ENCODE measurements at regions not wholly inside any gene's neighbourhood (a gene's known extent, or its start where the extent isn't known, plus 50 kb on each side); places are given as distances from the start of the nearest gene placed in this dataset.

GRCh38 chr18:60981682-60982328, 351.4 kb upstream of the CDH20 start:
- Histone ChIP-seq H4K20me1 (ENCODE audit: control insufficient read depth, insufficient read depth, insufficient read length) (no peaks in the 10 kb centered on the region), H3K23ac (ENCODE audit: insufficient read length, low read depth, low read length) (no peak overlapping the region), H3K14ac (ENCODE audit: insufficient read depth, low read length) (no peak overlapping the region), H4K8ac (replicated peaks; ENCODE audit: insufficient read length, low read depth, low read length) (no peak overlapping the region), H3K9me3 (ENCODE audit: control insufficient read depth, low read depth, low read length) (no peaks in the 10 kb centered on the region), H3K27me3 (ENCODE audit: insufficient read depth, low read length) (no peaks in the 10 kb centered on the region), H3K27ac (ENCODE audit: insufficient read length, low read depth, low read length) (no peak overlapping the region), H3K79me1 (ENCODE audit: insufficient read depth, low read depth, low read length, poor library complexity, severe bottlenecking) (no peaks in the 10 kb centered on the region), H4K5ac (ENCODE audit: insufficient read length, low read depth, low read length) (no peak overlapping the region), H4K91ac (ENCODE audit: insufficient read length, low read depth, low read length) (no peak overlapping the region), H3K56ac (ENCODE audit: insufficient read length, low read depth, low read length) (no peak overlapping the region), H3K18ac (ENCODE audit: insufficient read length, low read depth, low read length) (no peak overlapping the region), H2AK5ac (ENCODE audit: insufficient read length, low read length) (no peak overlapping the region), H3K4ac (ENCODE audit: low read depth, low read length) (no peak overlapping the region), H2BK15ac (ENCODE audit: low read depth, low read length) (no peak overlapping the region), H3K79me2 (ENCODE audit: insufficient read depth, low read length) (no peaks in the 10 kb centered on the region), H3K9ac (ENCODE audit: extremely low read depth, insufficient read length, low read length) (no peak overlapping the region), H3T11ph (ENCODE audit: low read length) (no peak overlapping the region), H3K4me1 (ENCODE audit: insufficient read depth, low read length) (no peaks in the 10 kb centered on the region; the same call in none of the 2 replicates), H2BK5ac (ENCODE audit: insufficient read length, low read length) (no peak overlapping the region), H2BK12ac (ENCODE audit: insufficient read length, low read depth, low read length) (no peak overlapping the region), H2AFZ (ENCODE audit: low read length) (no peak overlapping the region), H2BK20ac (ENCODE audit: low read depth, low read length, poor library complexity, severe bottlenecking) (no peak overlapping the region), H2BK120ac (ENCODE audit: low read depth, low read length, poor library complexity, severe bottlenecking) (no peak overlapping the region), H3K23me2 (ENCODE audit: insufficient read length, low read depth, low read length, poor library complexity, severe bottlenecking) (no peaks in the 10 kb centered on the region), H3K4me2 (ENCODE audit: insufficient read depth, insufficient read length, low read length) (no peak overlapping the region)
- no CpG with 5 or more reads among the region's 3 CpGs for WGBS (ENCODE audit: extremely low coverage, insufficient read length, low lambda C conversion rate)
- TF ChIP-seq CTCF (conservative IDR thresholded peaks at IDR 0.05), result no peak
- H3K36me3 Mint-ChIP-seq (ENCODE audit: insufficient read depth in 1 of 3, low read depth in 3 of 3), result peaks cover 8 to 16% (median 11%) of the 10 kb centered on the region in 3 experiments; a peak in 5 of 7 replicates
- peaks cover 5% of the 10 kb centered on the region for H3K27me3 Mint-ChIP-seq (ENCODE audit: low read depth)
- peaks cover 19 to 21% of the 10 kb centered on the region in 2 experiments for H3K9me3 Mint-ChIP-seq
- H3K27ac Mint-ChIP-seq, result no peak overlapping the region
- H3K4me1 Mint-ChIP-seq, result peaks cover 18 to 29% of the 10 kb centered on the region in 2 experiments
- no peak overlapping the region for H3K4me3 Mint-ChIP-seq
- no peak for DNase-seq
